WTC11 (cell line): ENCODE measurements at regions not wholly inside any gene's neighbourhood (a gene's known extent, or its start where the extent isn't known, plus 50 kb on each side); places are given as distances from the start of the nearest gene placed in this dataset.

ENCODE experiments used
- AR ChIP-seq: fragments of 250-450 bp; sonication (Bioruptor Pico); IDR thresholded peaks from 2 replicates; pipeline ENCODE4 v1.9.0; 2021; ENCODE audit warnings: mild to moderate bottlenecking
- CTCF ChIP-seq: fragments of 200-600 bp; IDR thresholded peaks from 2 replicates; pipeline ENCODE4 v1.8.0; 2022; ENCODE audit warnings: antibody characterized with exemption
- ESRRA ChIP-seq: sonication (generic); formaldehyde crosslinking; IDR thresholded peaks from 2 replicates; pipeline ENCODE4 v1.8.1; 2022; ENCODE audit warnings: mild to moderate bottlenecking, missing genetic modification reagents, borderline replicate concordance
- SP1 ChIP-seq: sonication (generic); formaldehyde crosslinking; conservative IDR thresholded peaks from 2 replicates; pipeline ENCODE4 v1.8.1; 2022; ENCODE audit warnings: missing genetic modification reagents
- ZNF281 ChIP-seq: sonication (generic); formaldehyde crosslinking; IDR thresholded peaks from 2 replicates; pipeline ENCODE4 v1.8.0; 2023; ENCODE audit warnings: mild to moderate bottlenecking, missing genetic modification reagents
- ZNF396 ChIP-seq: fragments of 250-450 bp; sonication (Bioruptor Pico); IDR thresholded peaks from 2 replicates; pipeline ENCODE4 v1.8.0; 2021; ENCODE audit warnings: mild to moderate bottlenecking, moderate library complexity, borderline replicate concordance

DNA sequence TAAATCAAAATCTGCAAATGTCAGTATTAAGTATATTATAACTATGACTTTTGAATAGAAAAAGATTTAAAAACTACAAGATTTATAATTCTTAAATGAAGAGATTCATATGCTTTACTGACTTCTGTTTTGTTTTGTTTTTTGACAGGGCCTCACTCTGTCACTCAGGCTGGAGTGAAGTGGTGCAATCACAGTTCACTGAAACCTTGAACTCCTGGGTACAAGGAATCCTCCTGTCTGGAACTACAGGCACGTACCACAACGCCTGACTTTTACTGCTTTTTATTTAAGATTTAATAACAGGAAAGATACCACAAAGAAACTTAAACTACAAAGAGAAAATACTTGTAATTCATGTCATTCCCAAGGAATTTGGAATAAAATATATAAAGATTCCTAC lies 940.2 kb upstream of the CITED2 start:
- TF ChIP-seq CTCF (no peak), AR (CRISPR knock-in tag) (no peak), ZNF281 (no peak), ESRRA (CRISPR knock-in tag) (no peak), SP1 (CRISPR knock-in tag) (no peak), ZNF396 (CRISPR knock-in tag) (no peak)
